Hepatocyte (in vitro differentiated cells): ENCODE measurements at regions not wholly inside any gene's neighbourhood (a gene's known extent, or its start where the extent isn't known, plus 50 kb on each side); places are given as distances from the start of the nearest gene placed in this dataset.

ENCODE experiments used
- DNase-seq: peaks from one replicate; pipeline ENCODE4 v3.0.0-alpha.2; 2016; ENCODE audit warnings: low spot score
- H2AFZ ChIP-seq: fragments of 200-600 bp; sonication (generic); 2 replicates; pipeline ENCODE4 v1.6.0; 2016; ENCODE audit warnings: antibody characterized with exemption, mild to moderate bottlenecking
- H3K27ac ChIP-seq: fragments of 200-600 bp; sonication (generic); 2 replicates; pipeline ENCODE4 v1.5.1; 2016; ENCODE audit warnings: mild to moderate bottlenecking
- H3K27me3 ChIP-seq: fragments of 200-600 bp; sonication (generic); 2 replicates; pipeline ENCODE4 v1.6.1; 2016
- H3K36me3 ChIP-seq: fragments of 200-600 bp; sonication (generic); replicated peaks from 2 replicates; pipeline ENCODE4 v1.5.1; 2016; ENCODE audit warnings: low read depth; ENCODE audit not compliant: insufficient read depth
- H3K4me1 ChIP-seq: fragments of 200-600 bp; sonication (generic); 2 replicates; pipeline ENCODE4 v1.5.1; 2016; ENCODE audit warnings: mild to moderate bottlenecking, moderate library complexity; ENCODE audit not compliant: insufficient read depth
- H3K4me2 ChIP-seq: fragments of 200-600 bp; sonication (generic); 2 replicates; pipeline ENCODE4 v1.6.0; 2016
- H3K4me3 ChIP-seq: fragments of 200-600 bp; sonication (generic); 2 replicates; pipeline ENCODE4 v1.5.1; 2016; ENCODE audit warnings: mild to moderate bottlenecking
- H3K79me2 ChIP-seq: fragments of 200-600 bp; sonication (generic); 2 replicates; pipeline ENCODE4 v1.6.0; 2017; ENCODE audit warnings: mild to moderate bottlenecking
- H3K9me2 ChIP-seq: fragments of 200-600 bp; sonication (generic); replicated peaks from 2 replicates; pipeline ENCODE4 v1.6.0; 2017; ENCODE audit warnings: mild to moderate bottlenecking; ENCODE audit not compliant: insufficient read depth
- H3K9me3 ChIP-seq: fragments of 200-600 bp; sonication (generic); 2 replicates; pipeline ENCODE4 v1.5.1; 2016; ENCODE audit warnings: low read depth, mild to moderate bottlenecking
- H4K20me1 ChIP-seq: fragments of 200-600 bp; sonication (generic); 2 replicates; pipeline ENCODE4 v1.6.0; 2016; ENCODE audit warnings: mild to moderate bottlenecking; ENCODE audit not compliant: insufficient read depth, poor library complexity, severe bottlenecking
- CTCF ChIP-seq: fragments of 200-600 bp; sonication (generic); IDR thresholded peaks from 2 replicates; pipeline ENCODE4 v1.5.1; 2016; ENCODE audit warnings: antibody characterized with exemption, mild to moderate bottlenecking; ENCODE audit not compliant: poor library complexity
- EZH2 ChIP-seq: fragments of 200-600 bp; sonication (generic); IDR thresholded peaks from 2 replicates; pipeline ENCODE4 v1.6.1; 2016; ENCODE audit warnings: antibody characterized with exemption, mild to moderate bottlenecking, borderline replicate concordance
- EZH2phosphoT487 ChIP-seq: fragments of 200-600 bp; sonication (generic); IDR thresholded peaks from one replicate; pipeline ENCODE4 v1.6.1; 2018; ENCODE audit warnings: antibody characterized with exemption, mild to moderate bottlenecking, low read depth, moderate library complexity; ENCODE audit not compliant: unreplicated experiment, severe bottlenecking
- WGBS: methylation state at CpG from one replicate; pipeline ENCODE4 v1.1.6; 2016; ENCODE audit warnings: low lambda C conversion rate; ENCODE audit errors: missing lambda C conversion rate; 5-methylcytosine and 5-hydroxymethylcytosine counted together

DNA sequence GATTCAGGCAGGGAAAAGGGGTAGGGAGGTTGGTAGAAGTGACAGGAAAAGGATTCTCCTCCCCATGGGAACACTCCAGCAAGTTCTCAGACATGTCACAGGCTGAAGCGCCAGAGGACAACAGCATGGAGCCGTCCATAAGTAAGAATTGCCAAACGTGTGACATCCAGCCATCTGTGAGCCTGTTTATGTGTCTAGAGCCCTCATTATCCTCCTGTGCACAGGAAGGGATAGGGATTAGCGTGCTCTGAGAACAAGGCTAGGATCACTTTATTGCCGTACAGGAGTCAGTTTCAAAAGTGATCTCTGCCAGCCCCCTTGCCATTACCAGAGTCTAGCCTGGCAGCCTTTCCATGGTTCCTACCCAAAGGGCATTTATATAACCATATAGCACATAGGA lies 549.5 kb downstream of the NTRK3 start:
- Histone ChIP-seq H3K79me2 (no peaks in the 10 kb centered on the region), H4K20me1 (no peaks in the 10 kb centered on the region), H3K27me3 (no peaks in the 10 kb centered on the region), H3K9me3 (no peaks in the 10 kb centered on the region), H3K4me2 (no peak overlapping the region), H3K36me3 (no peaks in the 10 kb centered on the region), H3K4me3 (no peak overlapping the region), H2AFZ (no peak overlapping the region), H3K4me1 (peaks cover 7% of the 10 kb centered on the region), H3K9me2 (no peaks in the 10 kb centered on the region), H3K27ac (no peak overlapping the region)
- DNase-seq = no peak
- TF ChIP-seq CTCF (no peak), EZH2phosphoT487 (no peak), EZH2 (no peak)
- WGBS = 71% methylated on average over 5 of the region's 5 CpGs

- DNase-seq = no peak
- no peaks in the 10 kb centered on the region for H3K79me2 ChIP-seq
- H3K36me3 ChIP-seq = no peaks in the 10 kb centered on the region
- H4K20me1 ChIP-seq = no peaks in the 10 kb centered on the region
- H2AFZ ChIP-seq = no peak overlapping the region
- no peak overlapping the region for H3K4me3 ChIP-seq
- H3K27me3 ChIP-seq = no peaks in the 10 kb centered on the region
- 100% methylated on average over 1 of the region's 1 CpG for WGBS
- H3K27ac ChIP-seq = no peak overlapping the region
- no peaks in the 10 kb centered on the region for H3K4me1 ChIP-seq
- no peak overlapping the region for H3K4me2 ChIP-seq
- H3K9me2 ChIP-seq = no peaks in the 10 kb centered on the region
- TF ChIP-seq EZH2phosphoT487 (no peak), CTCF (no peak), EZH2 (no peak)
- H3K9me3 ChIP-seq = no peaks in the 10 kb centered on the region
Observed at GRCh38 chr15:87706001-87706400, 550.5 kb downstream of the NTRK3 start.

GRCh38 chr15:87704276-87704675 lies 552.3 kb downstream of the NTRK3 start:
- no peaks in the 10 kb centered on the region for H3K36me3 ChIP-seq
- H4K20me1 ChIP-seq = no peaks in the 10 kb centered on the region
- H3K9me2 ChIP-seq = no peaks in the 10 kb centered on the region
- no peak overlapping the region for H3K4me2 ChIP-seq
- no peaks in the 10 kb centered on the region for H3K27me3 ChIP-seq
- no peak overlapping the region for H3K4me3 ChIP-seq
- WGBS = 77% methylated on average over 5 of the region's 5 CpGs
- no peaks in the 10 kb centered on the region for H3K4me1 ChIP-seq
- H2AFZ ChIP-seq = no peak overlapping the region
- TF ChIP-seq CTCF (no peak), EZH2phosphoT487 (no peak), EZH2 (no peak)
- DNase-seq = no peak
- no peaks in the 10 kb centered on the region for H3K79me2 ChIP-seq
- no peak overlapping the region for H3K27ac ChIP-seq
- no peaks in the 10 kb centered on the region for H3K9me3 ChIP-seq
